DND-41 (cell line): ENCODE measurements at regions not wholly inside any gene's neighbourhood (a gene's known extent, or its start where the extent isn't known, plus 50 kb on each side); places are given as distances from the start of the nearest gene placed in this dataset.
"Not testable (repeated sequence)": the region's sequence is repeated elsewhere in the genome, so short reads cannot be mapped to it uniquely, and the experiment has no call there.

Experiments used
- CTCF ChIP-seq: IDR thresholded peaks from 2 replicates; pipeline ENCODE4 v1.5.1; 2012; ENCODE audit warnings: borderline replicate concordance, low read length, moderate library complexity, mild to moderate bottlenecking; ENCODE audit not compliant: poor library complexity, severe bottlenecking; ENCODE audit errors: extremely low read depth
- EZH2 ChIP-seq: IDR thresholded peaks from 3 replicates; pipeline ENCODE4 v1.6.1; 2012; ENCODE audit warnings: borderline replicate concordance, low read depth, mild to moderate bottlenecking, moderate library complexity, low read length, inconsistent platforms; ENCODE audit not compliant: severe bottlenecking

- TF ChIP-seq CTCF, EZH2: not testable (repeated sequence)
Observed at GRCh38 chr9:2555899-2556600, 65.5 kb upstream of the VLDLR start.
